ENCODE measurements at regions not wholly inside any gene's neighbourhood (a gene's known extent, or its start where the extent isn't known, plus 50 kb on each side); places are given as distances from the start of the nearest gene placed in this dataset.

DNA sequence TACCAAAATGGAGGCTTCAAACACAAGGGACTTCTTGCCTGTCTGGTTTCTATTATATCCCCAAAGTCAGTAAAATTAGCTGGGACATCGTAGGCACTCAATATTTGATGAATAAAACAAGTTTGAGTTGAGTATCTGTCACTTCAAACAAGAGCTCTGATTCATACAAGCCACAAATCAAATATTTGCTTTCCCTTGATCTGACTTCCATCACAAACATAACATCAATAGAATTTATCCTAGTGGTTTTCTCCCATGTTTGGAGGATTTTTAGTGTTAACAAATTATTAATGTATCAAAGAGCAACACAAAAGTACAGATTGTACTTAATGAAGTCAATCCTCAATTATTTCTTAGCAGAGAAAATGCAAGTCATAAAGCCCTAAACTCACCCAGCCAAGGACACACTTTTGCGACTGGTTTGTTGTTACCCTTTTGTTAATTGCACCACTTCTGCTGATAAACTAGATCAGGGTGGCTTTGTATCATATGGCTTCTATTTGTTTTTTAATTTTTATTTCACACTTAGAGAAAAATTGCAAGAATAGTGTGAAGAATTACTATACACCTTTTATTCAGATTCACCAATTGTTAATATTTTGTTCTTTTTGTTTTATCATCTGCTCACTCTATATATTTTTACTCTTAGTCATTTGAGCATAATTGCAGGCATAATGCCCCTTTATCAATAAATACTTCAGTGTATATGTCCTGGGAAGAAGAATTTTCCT is 117.4 kb upstream of the PRDM1 start:
- TF ChIP-seq EZH2 (IDR thresholded peaks at IDR 0.05; ENCODE audit: insufficient read depth, low read length): no peak
- TF ChIP-seq, protein P1, sequence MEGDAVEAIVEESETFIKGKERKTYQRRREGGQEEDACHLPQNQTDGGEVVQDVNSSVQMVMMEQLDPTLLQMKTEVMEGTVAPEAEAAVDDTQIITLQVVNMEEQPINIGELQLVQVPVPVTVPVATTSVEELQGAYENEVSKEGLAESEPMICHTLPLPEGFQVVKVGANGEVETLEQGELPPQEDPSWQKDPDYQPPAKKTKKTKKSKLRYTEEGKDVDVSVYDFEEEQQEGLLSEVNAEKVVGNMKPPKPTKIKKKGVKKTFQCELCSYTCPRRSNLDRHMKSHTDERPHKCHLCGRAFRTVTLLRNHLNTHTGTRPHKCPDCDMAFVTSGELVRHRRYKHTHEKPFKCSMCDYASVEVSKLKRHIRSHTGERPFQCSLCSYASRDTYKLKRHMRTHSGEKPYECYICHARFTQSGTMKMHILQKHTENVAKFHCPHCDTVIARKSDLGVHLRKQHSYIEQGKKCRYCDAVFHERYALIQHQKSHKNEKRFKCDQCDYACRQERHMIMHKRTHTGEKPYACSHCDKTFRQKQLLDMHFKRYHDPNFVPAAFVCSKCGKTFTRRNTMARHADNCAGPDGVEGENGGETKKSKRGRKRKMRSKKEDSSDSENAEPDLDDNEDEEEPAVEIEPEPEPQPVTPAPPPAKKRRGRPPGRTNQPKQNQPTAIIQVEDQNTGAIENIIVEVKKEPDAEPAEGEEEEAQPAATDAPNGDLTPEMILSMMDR (IDR thresholded peaks at IDR 0.05; ENCODE audit: insufficient read depth, low read depth, low read length): no peak
- Mint-ChIP-seq H3K9me3 (ENCODE audit: unreplicated experiment) (peaks cover 12% of the 10 kb centered on the region), H3K27me3 (ENCODE audit: low read depth, unreplicated experiment) (peaks cover 3% of the 10 kb centered on the region), H3K36me3 (ENCODE audit: low read depth, unreplicated experiment) (no peaks in the 10 kb centered on the region), H3K4me3 (ENCODE audit: unreplicated experiment) (no peak overlapping the region), H3K4me1 (ENCODE audit: low read depth, unreplicated experiment) (peaks cover 1% of the 10 kb centered on the region), H3K27ac (ENCODE audit: unreplicated experiment) (no peak overlapping the region)
- Histone ChIP-seq H3K36me3 (ENCODE audit: insufficient read depth, low read length) (no peaks in the 10 kb centered on the region), H3K4me1 (ENCODE audit: insufficient read depth, low read length) (no peaks in the 10 kb centered on the region), H4K20me1 (ENCODE audit: insufficient read depth, low read length) (no peaks in the 10 kb centered on the region), H2AFZ (ENCODE audit: low read depth, low read length) (no peak overlapping the region), H3K4me2 (ENCODE audit: low read length) (no peak overlapping the region), H3K9me3 (ENCODE audit: insufficient read depth, low read depth, low read length) (no peaks in the 10 kb centered on the region), H3K27me3 (ENCODE audit: insufficient read depth, low read length) (no peaks in the 10 kb centered on the region), H3K9ac (ENCODE audit: low read length) (no peak overlapping the region), H3K27ac (ENCODE audit: low read depth, low read length) (no peak overlapping the region), H3K4me3 (ENCODE audit: insufficient read depth, low read depth, low read length) (no peak overlapping the region), H3K79me2 (ENCODE audit: insufficient read depth, low read length) (no peaks in the 10 kb centered on the region)
- DNase-seq (ENCODE audit: low read depth): no peak
- no peak for FAIRE-seq

DNA sequence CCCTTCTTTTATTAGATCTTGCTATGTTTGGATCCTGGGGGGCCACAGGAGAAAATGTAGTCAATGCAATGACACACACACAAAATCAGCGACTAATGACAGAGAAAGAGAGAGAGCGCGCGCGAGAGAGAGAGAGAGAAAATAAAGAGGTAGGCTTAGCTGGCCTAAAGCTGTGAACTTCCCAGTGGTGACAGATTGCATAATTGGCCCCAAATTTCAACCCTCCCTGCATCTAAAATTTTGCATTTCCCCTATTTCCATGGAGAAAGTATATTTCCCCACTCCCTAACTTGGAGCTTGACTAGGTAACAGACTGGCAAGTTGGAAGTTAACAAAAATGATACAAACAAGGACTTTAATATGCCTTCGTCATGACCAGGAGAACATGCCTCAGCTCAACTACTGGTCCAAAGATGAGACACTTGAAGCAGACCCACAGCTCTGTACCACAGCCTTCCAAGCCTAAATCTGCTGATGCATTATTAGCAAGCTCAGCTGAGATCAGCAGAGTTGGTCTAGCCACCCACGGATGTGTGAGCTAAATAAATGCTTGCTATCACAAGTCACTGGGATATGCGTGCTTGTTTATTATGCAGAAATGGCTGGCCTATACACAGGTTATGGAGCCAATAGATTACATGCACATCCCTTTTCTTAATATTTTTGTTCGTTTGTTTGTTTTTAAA is 118.1 kb upstream of the PRDM1 start:
- peak; percentile 83 for FAIRE-seq
- peaks cover 1% of the 10 kb centered on the region for H3K4me1 Mint-ChIP-seq (ENCODE audit: low read depth, unreplicated experiment)
- no peak overlapping the region for H3K27ac Mint-ChIP-seq (ENCODE audit: unreplicated experiment)
- H3K9ac ChIP-seq (ENCODE audit: low read length): no peak overlapping the region
- no peak overlapping the region for H3K4me3 Mint-ChIP-seq (ENCODE audit: unreplicated experiment)
- peaks cover 9% of the 10 kb centered on the region for H3K9me3 Mint-ChIP-seq (ENCODE audit: unreplicated experiment)
- peak; percentile 29 for DNase-seq (ENCODE audit: low read depth)
- H3K79me2 ChIP-seq (ENCODE audit: insufficient read depth, low read length): no peaks in the 10 kb centered on the region
- peaks cover 3% of the 10 kb centered on the region for H3K27me3 Mint-ChIP-seq (ENCODE audit: low read depth, unreplicated experiment)
- no peaks in the 10 kb centered on the region for H3K27me3 ChIP-seq (ENCODE audit: insufficient read depth, low read length)
- H3K4me2 ChIP-seq (ENCODE audit: low read length): no peak overlapping the region
- no peaks in the 10 kb centered on the region for H3K36me3 Mint-ChIP-seq (ENCODE audit: low read depth, unreplicated experiment)
- no peak overlapping the region for H3K27ac ChIP-seq (ENCODE audit: low read depth, low read length)
- H2AFZ ChIP-seq (ENCODE audit: low read depth, low read length): no peak overlapping the region
- TF ChIP-seq EZH2 (IDR thresholded peaks at IDR 0.05; ENCODE audit: insufficient read depth, low read length): no peak
- TF ChIP-seq, protein P1 (IDR thresholded peaks at IDR 0.05; ENCODE audit: insufficient read depth, low read depth, low read length): no peak
- H4K20me1 ChIP-seq (ENCODE audit: insufficient read depth, low read length): no peaks in the 10 kb centered on the region
- H3K36me3 ChIP-seq (ENCODE audit: insufficient read depth, low read length): no peaks in the 10 kb centered on the region
- H3K4me1 ChIP-seq (ENCODE audit: insufficient read depth, low read length): no peaks in the 10 kb centered on the region
- no peaks in the 10 kb centered on the region for H3K9me3 ChIP-seq (ENCODE audit: insufficient read depth, low read depth, low read length)
- H3K4me3 ChIP-seq (ENCODE audit: insufficient read depth, low read depth, low read length): no peak overlapping the region

DNA sequence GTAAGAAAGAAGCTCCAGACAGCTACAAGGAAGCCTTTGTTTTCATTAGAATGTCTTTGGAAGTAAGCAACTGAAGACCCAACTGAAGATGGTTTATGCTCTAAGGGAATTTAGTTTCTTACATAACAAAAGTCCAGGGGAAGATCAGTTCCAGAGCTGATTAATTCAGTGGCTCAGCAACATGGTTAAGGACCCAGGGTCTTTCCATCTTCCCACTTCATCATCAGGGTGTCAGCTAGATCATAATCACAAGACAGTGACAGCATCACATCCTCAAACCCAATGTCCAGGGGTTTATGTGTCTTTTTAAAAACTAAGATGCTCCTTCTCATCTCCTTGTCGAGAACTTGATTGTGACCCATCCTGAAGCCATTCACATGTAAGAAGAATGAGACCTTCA is 119.7 kb upstream of the PRDM1 start:
- no peaks in the 10 kb centered on the region for H3K36me3 ChIP-seq (ENCODE audit: insufficient read depth, low read length)
- H3K79me2 ChIP-seq (ENCODE audit: insufficient read depth, low read length): no peaks in the 10 kb centered on the region
- H3K4me1 Mint-ChIP-seq (ENCODE audit: low read depth, unreplicated experiment): peaks cover 5% of the 10 kb centered on the region
- peaks cover 2% of the 10 kb centered on the region for H3K9me3 Mint-ChIP-seq (ENCODE audit: unreplicated experiment)
- H3K27me3 ChIP-seq (ENCODE audit: insufficient read depth, low read length): no peaks in the 10 kb centered on the region
- no peak overlapping the region for H3K4me3 Mint-ChIP-seq (ENCODE audit: unreplicated experiment)
- H3K27ac Mint-ChIP-seq (ENCODE audit: unreplicated experiment): no peak overlapping the region
- peaks cover 3% of the 10 kb centered on the region for H3K27me3 Mint-ChIP-seq (ENCODE audit: low read depth, unreplicated experiment)
- DNase-seq (ENCODE audit: low read depth) (no peak), FAIRE-seq (no peak)
- H3K4me2 ChIP-seq (ENCODE audit: low read length): no peak overlapping the region
- no peak overlapping the region for H3K27ac ChIP-seq (ENCODE audit: low read depth, low read length)
- H3K4me1 ChIP-seq (ENCODE audit: insufficient read depth, low read length): no peaks in the 10 kb centered on the region
- no peak overlapping the region for H3K4me3 ChIP-seq (ENCODE audit: insufficient read depth, low read depth, low read length)
- no peak overlapping the region for H3K9ac ChIP-seq (ENCODE audit: low read length)
- TF ChIP-seq, protein P1 (IDR thresholded peaks at IDR 0.05; ENCODE audit: insufficient read depth, low read depth, low read length): no peak
- TF ChIP-seq EZH2 (IDR thresholded peaks at IDR 0.05; ENCODE audit: insufficient read depth, low read length): no peak
- H3K36me3 Mint-ChIP-seq (ENCODE audit: low read depth, unreplicated experiment): no peaks in the 10 kb centered on the region
- no peaks in the 10 kb centered on the region for H4K20me1 ChIP-seq (ENCODE audit: insufficient read depth, low read length)
- no peak overlapping the region for H2AFZ ChIP-seq (ENCODE audit: low read depth, low read length)
- no peaks in the 10 kb centered on the region for H3K9me3 ChIP-seq (ENCODE audit: insufficient read depth, low read depth, low read length)
